ENCODE measurements at regions not wholly inside any gene's neighbourhood (a gene's known extent, or its start where the extent isn't known, plus 50 kb on each side); places are given as distances from the start of the nearest gene placed in this dataset.

DNA sequence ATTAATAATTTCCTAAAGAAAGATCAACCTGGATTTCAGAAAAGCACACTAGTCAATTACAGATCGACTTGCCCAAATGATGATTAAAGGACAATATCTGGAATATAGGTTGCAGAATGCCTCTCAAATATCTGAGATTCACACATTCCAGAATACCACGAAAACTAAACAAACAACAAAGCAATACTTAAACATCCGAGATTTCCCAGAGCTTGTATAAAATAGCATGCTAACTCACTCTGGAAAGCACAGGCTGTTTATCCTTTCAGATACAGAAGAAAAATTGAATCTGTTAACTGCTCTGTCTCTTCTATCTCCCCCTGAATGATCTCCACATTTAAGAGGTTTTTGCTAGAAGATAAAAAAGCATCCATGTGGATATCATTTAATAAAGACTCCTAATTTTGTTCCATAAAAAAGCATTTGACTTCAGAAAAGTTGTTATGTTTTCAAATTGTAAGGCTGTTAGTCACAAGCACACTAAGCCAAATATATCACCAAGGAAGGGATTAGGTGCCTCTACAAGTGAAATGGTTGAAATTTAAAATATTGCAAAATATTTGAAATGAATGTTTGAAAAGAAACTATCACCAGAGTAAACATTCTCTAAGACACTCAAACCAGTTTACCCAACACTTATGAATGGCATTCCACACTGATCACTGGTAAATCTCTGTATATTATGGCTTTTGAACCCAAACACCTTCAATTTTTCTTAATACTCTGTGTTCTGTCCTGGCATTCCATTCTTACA is 865.1 kb upstream of the ADAMTS5 start:
- TF ChIP-seq, protein P1, sequence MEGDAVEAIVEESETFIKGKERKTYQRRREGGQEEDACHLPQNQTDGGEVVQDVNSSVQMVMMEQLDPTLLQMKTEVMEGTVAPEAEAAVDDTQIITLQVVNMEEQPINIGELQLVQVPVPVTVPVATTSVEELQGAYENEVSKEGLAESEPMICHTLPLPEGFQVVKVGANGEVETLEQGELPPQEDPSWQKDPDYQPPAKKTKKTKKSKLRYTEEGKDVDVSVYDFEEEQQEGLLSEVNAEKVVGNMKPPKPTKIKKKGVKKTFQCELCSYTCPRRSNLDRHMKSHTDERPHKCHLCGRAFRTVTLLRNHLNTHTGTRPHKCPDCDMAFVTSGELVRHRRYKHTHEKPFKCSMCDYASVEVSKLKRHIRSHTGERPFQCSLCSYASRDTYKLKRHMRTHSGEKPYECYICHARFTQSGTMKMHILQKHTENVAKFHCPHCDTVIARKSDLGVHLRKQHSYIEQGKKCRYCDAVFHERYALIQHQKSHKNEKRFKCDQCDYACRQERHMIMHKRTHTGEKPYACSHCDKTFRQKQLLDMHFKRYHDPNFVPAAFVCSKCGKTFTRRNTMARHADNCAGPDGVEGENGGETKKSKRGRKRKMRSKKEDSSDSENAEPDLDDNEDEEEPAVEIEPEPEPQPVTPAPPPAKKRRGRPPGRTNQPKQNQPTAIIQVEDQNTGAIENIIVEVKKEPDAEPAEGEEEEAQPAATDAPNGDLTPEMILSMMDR (IDR thresholded peaks at IDR 0.05; ENCODE audit: insufficient read depth, low read length, severe bottlenecking) = no peak
- Histone ChIP-seq H3K4me3 (ENCODE audit: low read depth, low read length) (no peak overlapping the region), H3K27me3 (ENCODE audit: control insufficient read depth, insufficient read depth, low read length) (no peaks in the 10 kb centered on the region), H3K36me3 (ENCODE audit: control insufficient read depth, insufficient read depth, low read length) (no peaks in the 10 kb centered on the region)
- DNase-seq (ENCODE audit: low read depth) (peak; percentile 53), FAIRE-seq (no peak)

DNA sequence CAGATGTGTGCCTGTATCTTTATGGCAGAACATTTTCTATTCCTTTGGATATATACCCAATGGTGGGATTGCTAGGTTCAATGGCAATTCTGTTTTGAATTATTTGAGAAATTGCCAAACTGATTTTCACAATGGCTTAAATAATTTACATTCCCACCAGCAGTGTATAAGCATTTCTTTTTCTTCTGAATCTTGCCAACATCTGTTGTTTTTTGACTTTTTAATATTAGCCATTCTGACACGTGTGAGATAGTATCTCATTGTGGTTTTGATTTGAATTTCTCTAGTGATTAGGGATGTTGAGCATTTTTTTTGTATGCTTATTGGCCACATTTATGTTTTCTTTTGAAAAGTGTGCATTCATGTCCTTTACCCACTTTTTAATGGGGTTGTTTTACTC is 864.3 kb upstream of the ADAMTS5 start:
- TF ChIP-seq, protein P1 (IDR thresholded peaks at IDR 0.05; ENCODE audit: insufficient read depth, low read length, severe bottlenecking) = no peak
- FAIRE-seq = no peak
- no peaks in the 10 kb centered on the region for H3K27me3 ChIP-seq (ENCODE audit: control insufficient read depth, insufficient read depth, low read length)

DNA sequence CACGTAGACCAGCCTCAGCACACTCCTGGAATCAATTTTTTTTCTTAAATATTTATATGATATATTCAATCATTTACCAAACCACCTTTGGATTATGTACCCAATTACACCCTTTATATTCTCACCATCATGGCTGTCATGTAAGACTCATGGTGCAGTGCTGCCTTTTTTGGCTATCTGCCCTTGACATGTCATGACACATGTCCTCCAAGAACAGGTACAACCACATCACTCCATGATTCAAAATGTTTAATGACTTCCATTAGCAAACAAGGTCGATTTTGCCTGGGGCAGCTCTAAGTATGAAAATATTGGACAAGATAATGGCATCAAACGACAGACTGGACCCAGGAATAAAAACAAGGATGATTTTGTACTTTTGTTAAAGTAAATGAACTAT is 861.1 kb upstream of the ADAMTS5 start:
- no peaks in the 10 kb centered on the region for H3K36me3 ChIP-seq (ENCODE audit: control insufficient read depth, insufficient read depth, low read length)
- DNase-seq (ENCODE audit: low read depth) (peak; percentile 96), FAIRE-seq (no peak)
- no peaks in the 10 kb centered on the region for H3K27me3 ChIP-seq (ENCODE audit: control insufficient read depth, insufficient read depth, low read length)
- no peak overlapping the region for H3K4me3 ChIP-seq (ENCODE audit: low read depth, low read length)
- TF ChIP-seq, protein P1 (IDR thresholded peaks at IDR 0.05; ENCODE audit: insufficient read depth, low read length, severe bottlenecking) = no peak

More for the DNA sequence above, 864.3 kb upstream of the ADAMTS5 start:
- no peak for DNase-seq (ENCODE audit: low read depth)
- Histone ChIP-seq H3K4me3 (ENCODE audit: low read depth, low read length) (no peak overlapping the region), H3K36me3 (ENCODE audit: control insufficient read depth, insufficient read depth, low read length) (no peaks in the 10 kb centered on the region)

- no peak for FAIRE-seq
- Histone ChIP-seq H3K4me3 (ENCODE audit: low read depth, low read length) (no peak overlapping the region), H3K27me3 (ENCODE audit: control insufficient read depth, insufficient read depth, low read length) (no peaks in the 10 kb centered on the region), H3K36me3 (ENCODE audit: control insufficient read depth, insufficient read depth, low read length) (no peaks in the 10 kb centered on the region)
- DNase-seq (ENCODE audit: low read depth) = no peak
- TF ChIP-seq, protein P1 (IDR thresholded peaks at IDR 0.05; ENCODE audit: insufficient read depth, low read length, severe bottlenecking) = no peak
These were observed 858.1 kb upstream of the ADAMTS5 start for GRCh38 chr21:27825035-27825434.

DNA sequence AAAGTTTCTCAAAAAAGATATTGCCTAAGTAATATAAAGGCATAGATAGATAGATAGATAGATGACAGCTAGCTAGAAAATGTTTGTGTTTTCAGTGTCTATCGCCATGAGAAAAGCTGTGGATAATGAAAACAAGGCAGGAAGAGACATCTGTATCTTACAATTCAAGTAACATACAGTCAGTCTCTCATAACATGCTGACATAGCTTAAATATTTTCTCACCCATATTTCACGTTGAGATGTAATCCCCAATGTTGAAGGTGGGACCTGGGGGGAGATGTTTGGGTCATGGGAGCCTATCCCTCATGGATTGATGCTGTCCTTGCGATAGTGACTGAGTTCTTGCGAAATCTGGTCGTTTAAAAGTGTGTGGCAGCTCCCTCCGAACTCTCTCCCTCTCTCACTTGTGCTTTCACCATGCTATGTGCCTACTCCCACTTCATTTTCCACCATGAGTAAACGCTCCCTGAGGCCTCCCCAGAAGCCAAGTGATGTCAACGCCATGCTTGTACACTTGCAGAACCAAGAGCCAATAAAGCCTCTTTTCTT is 856.8 kb upstream of the ADAMTS5 start:
- no peak overlapping the region for H3K4me3 ChIP-seq (ENCODE audit: low read depth, low read length)
- TF ChIP-seq, protein P1 (IDR thresholded peaks at IDR 0.05; ENCODE audit: insufficient read depth, low read length, severe bottlenecking) = no peak
- H3K27me3 ChIP-seq (ENCODE audit: control insufficient read depth, insufficient read depth, low read length) = no peaks in the 10 kb centered on the region
- DNase-seq (ENCODE audit: low read depth) (no peak), FAIRE-seq (no peak)
- no peaks in the 10 kb centered on the region for H3K36me3 ChIP-seq (ENCODE audit: control insufficient read depth, insufficient read depth, low read length)
